ENCODE measurements at regions not wholly inside any gene's neighbourhood (a gene's known extent, or its start where the extent isn't known, plus 50 kb on each side); places are given as distances from the start of the nearest gene placed in this dataset.
"Not testable (repeated sequence)": the region's sequence is repeated elsewhere in the genome, so short reads cannot be mapped to it uniquely, and the experiment has no call there.

DNA sequence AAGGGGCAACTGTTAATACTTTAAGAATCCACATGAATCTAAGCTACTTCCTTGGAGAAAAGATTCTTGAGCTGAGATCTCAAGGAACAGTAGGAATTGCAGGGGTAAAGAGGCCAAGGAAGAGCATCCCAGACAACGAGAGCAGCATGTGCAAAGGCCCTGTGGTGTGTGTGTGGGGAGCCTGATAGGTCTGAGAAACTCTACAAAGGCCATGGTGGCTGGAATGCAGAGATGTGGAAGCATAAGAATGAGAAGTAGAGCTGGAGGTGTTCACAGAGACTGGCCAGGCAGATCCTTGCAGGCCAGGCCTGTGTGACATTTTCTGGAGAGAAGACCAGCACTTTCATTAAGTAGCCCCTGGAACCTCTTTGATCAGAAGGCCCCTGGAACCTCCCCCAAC lies 105.8 kb upstream of the GRK3 start:
- DNase-seq (ENCODE audit: low read depth) = not testable (repeated sequence)

DNA sequence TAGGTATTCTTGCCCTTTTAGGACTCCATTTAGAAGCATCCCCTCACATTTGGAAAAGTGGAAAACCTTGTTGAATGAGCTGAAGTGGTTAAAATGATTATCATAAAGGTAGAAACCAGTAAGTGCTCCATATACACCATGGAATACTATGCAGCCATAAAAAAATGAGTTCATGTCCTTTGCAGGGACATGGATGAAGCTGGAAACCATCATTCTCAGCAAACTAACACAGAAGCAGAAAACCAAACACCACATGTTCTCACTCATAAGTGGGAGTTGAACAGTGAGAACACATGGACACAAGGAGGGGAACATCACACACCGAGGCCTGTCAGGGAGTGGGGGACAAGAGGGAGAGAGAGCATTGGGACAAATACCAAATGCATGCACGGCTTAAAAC lies 103.8 kb upstream of the GRK3 start:
- not testable (repeated sequence) for DNase-seq (ENCODE audit: low read depth)

DNA sequence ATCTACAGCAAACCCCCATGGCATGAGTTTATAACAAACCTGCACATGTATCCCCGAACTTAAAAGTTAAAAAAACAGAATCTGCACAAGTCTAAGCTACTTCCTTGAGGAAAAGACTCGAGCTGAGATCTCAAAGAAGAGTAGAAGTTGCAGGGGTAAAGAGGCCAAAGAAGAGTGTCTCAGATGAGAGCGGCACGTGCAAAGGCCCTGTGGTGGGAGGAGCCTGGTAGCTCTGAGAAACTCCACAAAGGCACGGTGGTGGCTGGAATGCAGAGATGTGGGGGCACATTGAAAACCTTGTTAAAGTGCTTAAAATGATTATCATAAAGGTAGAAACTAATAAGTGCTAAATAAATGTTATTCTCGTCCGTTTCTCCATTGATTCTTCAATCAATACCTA lies 103.2 kb upstream of the GRK3 start:
- DNase-seq (ENCODE audit: low read depth) = no peak

DNA sequence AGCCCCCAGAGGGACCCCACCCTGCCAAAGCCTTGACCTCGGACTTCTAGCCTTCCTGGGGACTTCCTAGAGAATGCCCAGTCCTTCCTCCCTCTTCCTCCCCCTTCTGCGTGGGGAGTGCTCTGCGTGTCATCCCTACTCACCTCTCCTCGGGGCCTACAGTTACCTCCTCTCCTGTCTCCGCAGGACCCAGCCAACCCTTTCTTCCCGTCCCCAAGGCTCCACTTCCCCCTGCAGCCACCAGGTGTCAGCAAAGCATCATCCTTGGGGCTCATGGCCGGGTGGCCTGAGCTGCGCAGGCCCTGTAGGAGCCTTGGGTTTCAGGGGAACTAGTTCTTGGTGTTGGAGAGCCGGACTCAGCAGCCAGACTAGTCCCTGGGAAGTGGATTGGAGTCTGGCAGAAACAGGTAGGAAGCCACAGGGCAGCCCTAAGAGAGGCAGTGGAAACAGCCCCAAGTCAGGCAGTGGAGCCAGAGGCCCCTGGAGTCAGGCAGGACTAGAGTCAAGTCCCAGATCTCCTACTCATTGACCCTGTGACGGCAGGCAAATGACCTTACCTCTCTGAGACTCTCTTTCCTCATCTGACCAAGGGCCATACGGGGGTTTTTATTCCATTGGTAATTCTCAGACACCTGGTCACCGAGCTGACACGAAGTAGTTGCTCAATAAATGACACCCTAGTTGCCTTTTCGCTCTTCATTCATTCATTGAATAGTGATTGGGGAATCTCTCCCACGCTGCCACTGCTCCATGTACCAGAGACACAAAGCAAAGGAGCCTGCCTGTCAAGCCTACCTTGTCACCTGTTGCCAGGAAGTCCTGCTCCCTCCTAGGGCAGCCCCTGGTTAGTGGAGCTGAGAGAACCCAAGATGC lies 101.8 kb upstream of the GRK3 start:
- DNase-seq (ENCODE audit: low read depth) = peak; percentile 47

DNA sequence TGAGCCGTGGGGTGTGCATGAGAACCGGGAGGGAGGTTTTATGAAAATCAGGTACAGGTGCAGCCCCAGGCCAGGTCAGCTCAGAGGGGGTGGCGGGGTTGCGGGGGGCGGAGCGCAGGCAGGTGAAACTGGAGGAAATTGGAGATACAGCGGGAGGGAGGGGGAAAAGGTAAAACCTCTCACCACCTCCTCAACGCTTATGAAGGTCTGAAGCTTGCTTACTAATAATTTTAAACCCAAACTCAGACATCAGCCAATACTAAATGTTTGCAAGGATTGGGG lies 101.2 kb upstream of the GRK3 start:
- DNase-seq (ENCODE audit: low read depth) = not testable (repeated sequence)

DNA sequence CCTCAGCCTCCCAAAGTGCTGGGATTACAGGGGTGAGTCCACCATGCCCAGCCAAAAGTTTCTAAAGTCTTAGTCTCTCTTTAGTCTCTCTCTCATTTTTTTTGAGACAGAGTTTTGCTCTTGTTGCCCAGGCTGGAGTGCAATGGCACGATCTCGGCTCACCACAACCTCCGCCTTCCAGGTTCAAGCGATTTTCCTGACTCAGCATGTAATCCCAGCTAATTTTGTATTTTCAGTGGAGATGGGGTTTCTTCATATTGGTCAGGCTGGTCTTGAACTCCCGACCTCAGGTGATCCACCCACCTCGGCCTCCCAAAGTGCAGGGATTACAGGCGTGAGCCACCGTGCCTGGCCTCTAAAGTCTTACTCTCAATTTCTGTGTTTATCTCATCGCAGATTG lies 100.1 kb upstream of the GRK3 start:
- DNase-seq (ENCODE audit: low read depth) = not testable (repeated sequence)

DNA sequence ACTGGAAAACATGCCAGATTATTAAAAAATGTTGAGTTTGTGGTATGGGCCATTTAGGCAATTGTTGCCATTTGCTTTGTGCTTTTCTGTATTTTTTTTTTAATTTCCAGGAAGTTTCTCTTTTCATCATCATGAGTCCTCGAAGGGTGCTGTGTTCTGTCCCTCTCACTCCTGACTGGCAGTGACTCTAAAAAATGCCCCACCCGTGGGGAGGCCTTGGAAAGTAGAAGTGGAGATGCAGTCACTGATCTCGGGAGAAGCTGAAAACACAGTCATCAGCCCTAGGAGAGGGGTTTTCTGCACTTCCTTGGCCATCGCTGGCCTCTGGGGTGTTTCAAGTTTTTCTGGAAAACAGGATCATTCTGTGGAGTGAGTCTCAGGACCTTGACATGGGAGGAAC lies 98.5 kb upstream of the GRK3 start:
- no peak for DNase-seq (ENCODE audit: low read depth)

DNA sequence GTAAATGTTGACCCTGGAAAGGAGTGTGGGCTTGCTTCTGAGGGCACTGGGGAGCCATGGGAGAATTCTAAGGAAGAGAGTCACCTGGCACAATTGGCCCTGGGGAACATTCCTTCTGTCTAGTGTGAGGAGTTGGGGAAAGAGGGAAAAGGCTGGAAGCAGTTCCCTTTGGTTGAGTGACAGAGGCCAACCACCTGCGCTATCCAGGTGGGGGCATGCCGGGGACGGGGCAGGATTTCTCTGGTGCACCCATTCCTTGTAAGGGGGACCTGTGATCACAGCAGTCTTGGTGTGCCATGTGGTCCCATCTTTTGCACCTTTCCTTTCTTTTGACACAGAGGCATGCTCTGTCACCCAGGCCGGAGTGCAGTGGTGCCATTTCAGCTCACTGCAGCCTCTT lies 92.1 kb upstream of the GRK3 start:
- no peak for DNase-seq (ENCODE audit: low read depth)

DNA sequence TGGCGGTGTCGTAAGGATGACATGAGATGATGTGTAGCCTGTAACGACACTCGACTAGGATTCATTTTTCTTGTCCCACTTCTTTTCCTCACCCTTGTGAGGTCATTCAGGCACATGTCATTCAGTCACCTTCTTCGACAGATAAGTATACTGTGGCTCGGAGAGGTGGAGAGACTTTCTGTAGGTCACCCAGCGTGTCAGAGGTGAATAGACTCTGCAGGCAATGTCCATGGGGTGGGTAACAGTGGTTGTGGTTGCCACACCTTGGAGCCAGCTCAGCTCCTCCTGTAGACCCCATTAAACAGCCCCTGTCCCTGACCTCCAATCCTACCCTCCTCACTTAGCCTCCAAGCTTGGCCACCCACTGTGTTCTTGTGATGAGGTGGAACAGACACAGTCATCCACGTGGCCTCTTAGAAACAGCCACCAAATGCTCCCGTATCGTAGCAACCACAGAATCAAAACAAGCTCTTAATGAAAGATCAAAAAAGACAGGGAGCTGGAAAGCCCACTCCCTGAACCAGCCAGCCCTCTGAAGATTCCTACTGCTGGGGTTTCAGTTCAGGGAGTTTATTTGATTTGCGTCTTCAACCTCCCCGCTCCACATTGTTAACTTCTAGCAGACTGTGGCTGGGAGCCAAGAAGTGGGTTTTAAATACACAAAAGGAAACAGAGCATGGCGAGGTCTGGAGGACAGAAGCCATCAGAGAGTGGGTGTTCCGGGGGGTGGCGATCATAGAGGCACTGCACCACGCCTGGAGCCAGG lies 89.0 kb upstream of the GRK3 start:
- DNase-seq (ENCODE audit: low read depth) = no peak

DNA sequence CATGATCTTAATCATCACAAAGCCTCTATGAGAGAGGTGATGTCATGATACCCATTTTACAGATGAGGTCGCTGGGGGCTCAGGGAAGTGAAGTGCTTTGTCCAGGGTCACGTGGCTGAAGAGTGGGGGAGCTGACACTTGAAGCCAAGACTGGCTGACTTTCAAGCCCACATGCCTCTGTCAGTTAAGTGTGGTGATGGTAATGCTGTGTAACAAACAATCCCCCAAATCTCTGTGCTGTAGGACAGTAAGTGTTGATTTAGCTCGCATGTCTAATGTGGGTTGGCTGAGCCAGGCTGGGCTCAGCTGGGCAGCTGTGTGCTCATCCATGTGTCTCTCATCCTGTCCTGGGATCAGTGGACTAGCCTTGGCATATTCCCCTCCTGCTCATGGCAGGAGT lies 87.1 kb upstream of the GRK3 start:
- no peak for DNase-seq (ENCODE audit: low read depth)

DNA sequence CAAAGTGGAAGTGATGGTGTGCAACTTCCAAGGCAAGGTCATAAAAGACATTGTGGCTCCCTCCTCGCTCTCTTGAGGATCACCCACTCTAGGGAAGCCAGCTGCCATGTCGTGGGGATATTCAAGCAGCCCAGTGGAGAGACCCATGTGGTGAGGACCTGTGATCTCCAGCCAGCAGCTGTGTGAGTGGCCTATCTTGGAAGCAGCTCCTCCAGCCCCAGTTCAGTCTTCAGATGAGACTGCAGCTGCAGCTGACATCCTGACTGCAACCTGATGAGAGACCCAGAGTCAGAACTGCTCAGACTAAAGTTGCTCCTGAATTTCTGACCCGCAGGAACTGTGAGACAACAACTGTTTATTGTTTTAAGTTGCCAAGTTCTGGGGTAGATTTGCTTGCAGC lies 86.4 kb upstream of the GRK3 start:
- DNase-seq (ENCODE audit: low read depth) = no peak

DNA sequence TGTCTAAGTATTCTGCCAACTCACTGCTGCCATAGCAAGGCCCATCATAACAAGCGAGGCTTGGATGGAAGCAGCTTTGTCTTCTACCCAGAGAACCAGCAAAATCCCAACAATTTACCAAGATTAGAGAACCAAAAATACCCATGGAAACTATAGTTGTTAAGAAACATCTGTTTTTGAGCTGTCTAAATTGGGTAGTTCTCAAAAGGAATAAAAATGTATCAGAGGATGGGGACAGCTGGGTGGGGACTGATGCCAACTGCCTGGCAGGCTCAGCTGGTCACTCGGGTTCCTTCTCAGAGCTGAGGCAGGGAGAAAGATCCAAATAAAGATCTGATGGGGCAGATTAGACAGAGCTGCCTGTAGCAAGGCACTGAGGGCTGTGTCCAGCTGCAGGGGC lies 85.9 kb upstream of the GRK3 start:
- no peak for DNase-seq (ENCODE audit: low read depth)

DNA sequence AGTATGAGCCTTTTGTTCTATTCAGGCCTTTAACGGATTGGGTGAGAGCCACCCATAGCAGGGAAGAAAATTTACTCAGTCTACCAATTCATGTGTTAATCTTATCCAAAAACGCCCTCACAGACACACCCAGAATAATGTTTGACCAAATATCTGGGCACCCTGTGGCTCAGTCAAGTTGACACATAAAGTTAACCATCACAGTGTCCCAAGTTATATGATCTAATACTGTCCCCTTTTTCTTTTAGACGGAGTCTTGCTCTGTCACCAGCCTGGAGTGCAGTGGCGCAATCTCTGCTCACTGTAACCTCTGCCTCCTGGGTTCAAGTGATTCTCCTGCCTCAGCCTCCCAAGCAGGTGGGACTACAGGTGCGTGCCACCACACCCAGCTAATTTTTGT lies 83.6 kb upstream of the GRK3 start:
- not testable (repeated sequence) for DNase-seq (ENCODE audit: low read depth)

DNA sequence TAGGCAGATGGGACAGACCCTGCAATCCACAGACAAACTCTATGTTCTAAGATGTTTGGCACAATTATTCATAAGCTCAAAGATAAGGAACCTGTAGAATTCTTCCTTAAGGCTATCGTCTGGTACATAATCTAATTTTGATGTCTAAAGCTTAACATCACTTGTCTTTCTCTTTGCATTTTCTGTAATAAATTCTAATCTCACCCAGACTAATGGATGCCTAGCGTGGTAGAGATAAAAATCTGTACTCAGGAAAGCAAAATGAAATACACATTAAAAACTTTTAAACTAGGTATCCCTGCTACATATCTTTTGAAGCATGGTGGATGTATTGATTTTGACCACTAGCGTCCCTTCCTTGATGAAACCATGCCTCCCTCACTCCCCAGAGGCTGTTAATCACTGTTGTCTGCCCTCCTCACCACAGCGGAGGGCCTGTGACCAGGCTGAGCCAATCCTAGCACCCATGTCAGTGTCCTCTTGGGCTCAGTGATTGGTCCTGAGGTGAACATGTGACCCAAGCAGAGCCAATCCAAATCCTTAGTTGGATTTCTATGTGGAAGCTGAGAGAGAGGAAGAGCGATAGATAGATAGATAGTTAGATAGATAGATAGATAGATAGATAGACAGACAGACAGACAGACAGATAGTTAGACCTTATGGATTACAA lies 82.2 kb upstream of the GRK3 start:
- no peak for DNase-seq (ENCODE audit: low read depth)

DNA sequence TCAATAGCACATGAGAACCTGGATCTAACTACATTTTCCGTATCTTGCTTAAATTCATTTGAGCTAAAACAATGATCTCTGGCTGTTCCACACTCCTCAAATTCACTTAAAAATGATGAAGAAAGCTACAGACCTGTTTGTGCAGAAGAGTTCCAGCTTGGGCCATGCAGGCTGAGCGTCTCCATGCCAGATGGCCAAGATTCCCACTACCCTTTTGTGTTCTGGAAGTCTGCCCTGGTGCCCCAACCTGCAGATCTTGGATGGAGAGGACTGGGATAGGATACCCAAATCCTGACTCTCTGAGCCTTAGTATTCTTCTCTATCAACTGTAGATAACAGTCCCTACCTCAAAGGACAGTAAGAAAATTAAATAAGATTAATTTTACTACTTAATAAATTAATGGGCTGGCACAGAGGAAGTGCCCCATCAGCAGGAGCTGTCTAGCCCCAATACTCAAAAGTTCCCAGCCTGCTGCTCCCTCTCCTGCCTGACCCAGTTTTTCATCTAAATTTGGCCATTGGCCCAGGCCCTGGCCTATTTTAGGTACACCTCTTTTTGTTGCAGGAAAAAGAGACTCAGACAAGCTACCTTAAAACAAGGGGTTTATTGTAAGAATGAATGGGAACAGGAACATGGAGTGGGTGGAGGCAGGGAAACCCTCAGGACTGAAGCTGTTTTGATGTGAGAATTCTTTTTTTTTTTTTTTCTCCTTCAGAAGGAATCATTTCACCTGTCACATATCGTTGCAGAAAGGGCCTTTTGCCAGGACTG lies 81.4 kb upstream of the GRK3 start:
- no peak for DNase-seq (ENCODE audit: low read depth)

DNA sequence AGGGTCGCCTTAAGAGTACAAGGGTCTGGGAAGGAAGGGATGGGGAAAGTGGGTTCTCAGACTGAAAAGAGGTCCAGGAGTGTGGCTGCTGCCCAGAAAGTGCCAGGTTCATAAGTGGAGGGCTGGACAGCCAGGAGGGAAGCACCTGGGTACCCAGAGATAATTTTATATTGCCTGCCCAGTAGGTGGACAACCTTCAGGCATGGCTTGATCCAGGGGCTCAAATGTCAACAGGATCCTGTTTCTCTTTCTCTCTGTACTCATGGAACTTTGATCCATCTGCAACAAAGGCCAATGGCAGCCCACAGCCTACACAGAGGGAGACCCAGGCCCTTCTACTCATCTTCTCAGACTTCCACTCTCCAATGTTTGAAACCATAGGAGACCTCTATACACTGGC lies 80.5 kb upstream of the GRK3 start:
- no peak for DNase-seq (ENCODE audit: low read depth)

DNA sequence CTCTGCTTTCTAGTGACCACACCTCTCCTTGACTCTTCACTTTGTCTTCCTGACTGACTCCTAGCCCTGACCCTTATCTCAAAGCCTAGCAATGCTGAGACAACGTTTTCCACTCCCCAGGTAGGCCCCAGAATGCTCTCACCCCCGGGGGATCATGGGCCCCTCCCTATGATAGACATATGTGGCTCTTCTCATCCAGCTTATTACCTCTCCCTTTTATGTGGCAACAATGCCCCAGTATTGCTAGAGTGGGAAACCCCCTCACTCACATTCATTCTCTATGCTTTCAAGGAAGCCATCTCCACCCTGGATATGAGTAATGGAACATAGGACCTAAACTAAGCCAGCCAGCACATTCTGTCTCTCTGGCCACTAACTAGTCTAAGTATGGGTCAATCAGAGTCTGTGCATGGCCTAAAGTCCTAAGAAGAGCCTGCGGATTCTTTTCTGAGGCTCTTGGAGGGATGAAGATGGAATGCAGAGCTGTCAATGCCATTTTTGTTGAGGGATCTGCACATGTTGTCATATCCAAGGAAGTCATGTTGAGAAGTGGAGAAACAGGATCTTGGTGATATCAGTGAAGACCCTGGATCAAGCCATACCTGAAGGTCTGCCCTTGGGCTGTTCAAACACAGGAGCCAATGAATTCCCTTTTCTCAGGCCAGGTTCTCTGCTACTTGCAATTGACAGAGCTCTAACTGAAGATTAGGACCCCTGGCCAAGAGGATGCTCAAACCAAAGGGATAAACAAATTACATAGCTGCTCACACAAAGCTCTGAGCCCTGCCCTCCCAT lies 79.8 kb upstream of the GRK3 start:
- DNase-seq (ENCODE audit: low read depth) = no peak

DNA sequence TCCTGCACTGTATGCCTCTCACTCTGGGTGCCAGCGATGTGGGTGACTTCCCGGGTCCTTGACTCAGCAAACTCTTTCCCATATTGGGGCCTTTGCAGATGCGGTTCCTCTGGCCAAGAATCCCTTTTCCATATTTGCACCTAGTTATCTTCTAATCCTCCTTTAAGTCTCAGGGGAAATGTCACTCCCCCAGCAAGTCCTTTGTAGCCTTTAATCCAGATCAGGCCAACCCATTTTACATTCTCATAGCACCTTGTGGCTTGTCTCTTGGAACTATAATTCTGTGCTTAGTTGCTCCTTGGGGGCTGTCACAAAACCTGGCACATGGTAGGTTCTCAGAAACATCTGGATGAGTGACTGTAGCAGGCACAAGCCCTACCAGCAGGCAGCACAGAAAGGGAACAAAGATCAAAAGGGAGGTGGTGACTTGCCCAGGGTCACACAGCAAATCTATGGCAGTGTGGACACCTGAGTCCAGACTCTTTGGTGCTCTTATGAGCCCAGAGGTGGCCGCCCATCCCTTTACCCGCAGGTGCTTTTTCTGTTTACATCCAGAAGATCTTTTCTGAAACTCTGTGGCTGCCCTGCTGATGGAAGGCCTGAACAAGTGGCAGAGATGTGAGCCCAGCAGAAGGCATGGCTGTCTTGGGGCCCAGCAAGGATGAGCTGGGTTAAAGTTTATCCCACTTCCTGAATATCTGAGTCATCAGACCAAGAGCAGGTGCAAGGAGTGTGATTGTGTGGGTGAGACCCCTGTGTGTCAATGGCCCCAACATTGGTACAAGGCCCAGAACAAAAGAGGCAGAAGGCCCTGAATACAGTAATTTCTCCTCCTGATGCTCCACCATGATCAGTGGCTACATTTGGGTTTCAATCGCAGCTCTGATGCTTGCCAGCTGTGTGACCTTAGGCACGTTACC lies 78.6 kb upstream of the GRK3 start:
- DNase-seq (ENCODE audit: low read depth) = no peak

DNA sequence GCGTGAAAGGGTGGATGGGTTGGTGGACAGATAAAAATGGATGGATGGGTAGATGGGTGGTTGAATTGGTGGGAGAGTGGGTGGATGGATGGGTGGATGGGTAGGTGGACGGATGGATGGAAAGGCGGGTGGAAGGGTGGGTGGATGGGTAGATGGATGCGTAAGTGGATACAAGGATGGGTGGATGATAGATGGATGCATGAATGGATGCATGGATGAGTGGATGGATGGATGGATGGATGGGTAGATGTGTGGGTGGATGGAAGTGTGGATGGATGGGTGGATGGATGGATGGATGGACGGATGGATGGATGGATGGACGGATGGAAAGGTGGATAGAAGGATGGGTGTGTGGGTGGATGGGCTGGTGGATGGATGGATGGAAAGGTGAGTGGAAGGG lies 77.0 kb upstream of the GRK3 start:
- no peak for DNase-seq (ENCODE audit: low read depth)

DNA sequence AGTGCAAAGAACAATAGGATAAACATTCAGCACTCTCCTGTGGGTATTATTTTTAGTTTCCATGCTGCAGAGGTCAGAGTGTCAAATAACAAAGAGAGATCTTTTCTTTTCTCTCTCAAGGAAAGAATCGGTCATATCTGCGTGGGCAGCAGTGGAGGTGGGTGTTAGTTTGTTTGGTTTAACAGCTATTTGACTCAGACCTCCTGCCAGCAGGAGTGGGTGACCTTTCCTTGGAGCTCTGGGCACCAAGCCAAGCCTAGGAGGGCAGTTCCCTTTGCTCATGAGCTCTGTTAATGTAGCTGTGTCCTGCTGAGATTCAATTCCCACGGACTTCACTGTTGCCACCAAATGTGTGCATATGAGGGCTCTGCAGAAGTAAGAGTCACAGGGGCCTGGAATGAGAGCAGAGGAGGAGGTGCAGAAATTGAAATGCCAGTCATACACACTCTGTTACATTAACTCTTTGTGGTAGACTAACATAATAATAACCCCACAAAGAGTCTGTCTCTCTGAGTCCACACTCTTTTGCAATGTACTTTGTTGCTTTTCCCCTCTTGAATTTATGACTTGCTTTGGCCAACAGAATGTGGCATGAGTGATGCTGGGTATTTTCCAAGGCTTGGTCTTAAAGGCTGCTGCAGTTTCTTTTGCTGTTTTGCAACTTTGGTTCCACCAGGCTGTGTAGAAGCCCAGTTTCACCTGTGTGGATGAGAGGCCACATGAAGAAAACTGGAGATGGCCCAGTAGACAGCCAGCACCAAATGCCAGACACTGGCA lies 76.0 kb upstream of the GRK3 start:
- DNase-seq (ENCODE audit: low read depth) = no peak
